GM19023 (cell line): ENCODE measurements at regions not wholly inside any gene's neighbourhood (a gene's known extent, or its start where the extent isn't known, plus 50 kb on each side); places are given as distances from the start of the nearest gene placed in this dataset.
"Not testable (repeated sequence)": the region's sequence is repeated elsewhere in the genome, so short reads cannot be mapped to it uniquely, and the experiment has no call there.

Experiments
- ATAC-seq: cut with Tn5 transposase; IDR thresholded peaks from one replicate; pipeline ENCODE4 v1.9.1; 2021; ENCODE audit warnings: mild to moderate bottlenecking, moderate library complexity; ENCODE audit not compliant: unreplicated experiment

GRCh38 chr6:81145506-81145905 is 607.0 kb downstream of the TENT5A start:
- no peak for ATAC-seq

GRCh38 chr6:81144346-81144745 is 608.1 kb downstream of the TENT5A start:
- no peak for ATAC-seq

- ATAC-seq, result no peak
Observed at GRCh38 chr6:81138236-81138635, 614.2 kb downstream of the TENT5A start.

GRCh38 chr6:81130969-81131368 is 621.5 kb downstream of the TENT5A start:
- ATAC-seq, result no peak

GRCh38 chr6:81130061-81130460 is 622.4 kb downstream of the TENT5A start:
- no peak for ATAC-seq

GRCh38 chr6:81128671-81129070 is 623.8 kb downstream of the TENT5A start:
- no peak for ATAC-seq

- no peak for ATAC-seq
Observed at GRCh38 chr6:81126150-81126549, 626.3 kb downstream of the TENT5A start.

GRCh38 chr6:81120280-81120679 is 632.2 kb downstream of the TENT5A start:
- ATAC-seq, result no peak

GRCh38 chr6:81105998-81106397 is 646.5 kb downstream of the TENT5A start:
- no peak for ATAC-seq

GRCh38 chr6:81098109-81098814 is 654.2 kb downstream of the TENT5A start:
- ATAC-seq, result no peak

GRCh38 chr6:81096464-81096863 is 656.0 kb downstream of the TENT5A start:
- not testable (repeated sequence) for ATAC-seq

GRCh38 chr6:81093051-81093450 is 659.4 kb downstream of the TENT5A start:
- ATAC-seq, result no peak

GRCh38 chr6:81088145-81088544 is 664.3 kb downstream of the TENT5A start:
- ATAC-seq, result no peak

GRCh38 chr6:81086991-81087390 is 665.5 kb downstream of the TENT5A start:
- no peak for ATAC-seq

- ATAC-seq, result no peak
Observed at GRCh38 chr6:81085431-81085790, 667.1 kb downstream of the TENT5A start.

- no peak for ATAC-seq
Observed at GRCh38 chr6:81084776-81085430, 667.6 kb downstream of the TENT5A start.

GRCh38 chr6:81075974-81076373 is 676.5 kb downstream of the TENT5A start:
- no peak for ATAC-seq

GRCh38 chr6:81073318-81073717 is 679.2 kb downstream of the TENT5A start:
- no peak for ATAC-seq

- ATAC-seq, result no peak
Observed at GRCh38 chr6:81071121-81071520, 681.4 kb downstream of the TENT5A start.

GRCh38 chr6:81067057-81067456 is 685.4 kb downstream of the TENT5A start:
- no peak for ATAC-seq

- ATAC-seq, result no peak
Observed at GRCh38 chr6:81063891-81064290, 688.6 kb downstream of the TENT5A start.

- no peak for ATAC-seq
Observed at GRCh38 chr6:81054036-81054435, 698.4 kb downstream of the TENT5A start.

- no peak for ATAC-seq
Observed at GRCh38 chr6:81051952-81052351, 700.5 kb downstream of the TENT5A start.
